ENCODE measurements at regions not wholly inside any gene's neighbourhood (a gene's known extent, or its start where the extent isn't known, plus 50 kb on each side); places are given as distances from the start of the nearest gene placed in this dataset.

GRCh38 chr20:6213311-6213710 lies 90.5 kb upstream of the FERMT1 start:
- no peaks in the 10 kb centered on the region for H4K20me1 ChIP-seq (ENCODE audit: insufficient read depth)
- H3K27me3 ChIP-seq (ENCODE audit: insufficient read depth, low read depth, low read length): no peaks in the 10 kb centered on the region
- H3K9ac ChIP-seq (ENCODE audit: low read length): no peak overlapping the region
- no peak for TF ChIP-seq EZH2 (IDR thresholded peaks at IDR 0.05; ENCODE audit: borderline replicate concordance, insufficient read depth, low read length, poor library complexity, severe bottlenecking)
- TF ChIP-seq EP300 (conservative IDR thresholded peaks at IDR 0.05; ENCODE audit: poor library complexity, severe bottlenecking): no peak
- no peak for TF ChIP-seq POLR2AphosphoS5 (IDR thresholded peaks at IDR 0.05)
- TF ChIP-seq SMC3 (conservative IDR thresholded peaks at IDR 0.05; ENCODE audit: poor library complexity): no peak
- TF ChIP-seq MXI1 (conservative IDR thresholded peaks at IDR 0.05; ENCODE audit: poor library complexity, severe bottlenecking): no peak
- TF ChIP-seq RAD21 (conservative IDR thresholded peaks at IDR 0.05): no peak
- TF ChIP-seq, protein P1, sequence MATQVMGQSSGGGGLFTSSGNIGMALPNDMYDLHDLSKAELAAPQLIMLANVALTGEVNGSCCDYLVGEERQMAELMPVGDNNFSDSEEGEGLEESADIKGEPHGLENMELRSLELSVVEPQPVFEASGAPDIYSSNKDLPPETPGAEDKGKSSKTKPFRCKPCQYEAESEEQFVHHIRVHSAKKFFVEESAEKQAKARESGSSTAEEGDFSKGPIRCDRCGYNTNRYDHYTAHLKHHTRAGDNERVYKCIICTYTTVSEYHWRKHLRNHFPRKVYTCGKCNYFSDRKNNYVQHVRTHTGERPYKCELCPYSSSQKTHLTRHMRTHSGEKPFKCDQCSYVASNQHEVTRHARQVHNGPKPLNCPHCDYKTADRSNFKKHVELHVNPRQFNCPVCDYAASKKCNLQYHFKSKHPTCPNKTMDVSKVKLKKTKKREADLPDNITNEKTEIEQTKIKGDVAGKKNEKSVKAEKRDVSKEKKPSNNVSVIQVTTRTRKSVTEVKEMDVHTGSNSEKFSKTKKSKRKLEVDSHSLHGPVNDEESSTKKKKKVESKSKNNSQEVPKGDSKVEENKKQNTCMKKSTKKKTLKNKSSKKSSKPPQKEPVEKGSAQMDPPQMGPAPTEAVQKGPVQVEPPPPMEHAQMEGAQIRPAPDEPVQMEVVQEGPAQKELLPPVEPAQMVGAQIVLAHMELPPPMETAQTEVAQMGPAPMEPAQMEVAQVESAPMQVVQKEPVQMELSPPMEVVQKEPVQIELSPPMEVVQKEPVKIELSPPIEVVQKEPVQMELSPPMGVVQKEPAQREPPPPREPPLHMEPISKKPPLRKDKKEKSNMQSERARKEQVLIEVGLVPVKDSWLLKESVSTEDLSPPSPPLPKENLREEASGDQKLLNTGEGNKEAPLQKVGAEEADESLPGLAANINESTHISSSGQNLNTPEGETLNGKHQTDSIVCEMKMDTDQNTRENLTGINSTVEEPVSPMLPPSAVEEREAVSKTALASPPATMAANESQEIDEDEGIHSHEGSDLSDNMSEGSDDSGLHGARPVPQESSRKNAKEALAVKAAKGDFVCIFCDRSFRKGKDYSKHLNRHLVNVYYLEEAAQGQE (IDR thresholded peaks at IDR 0.05; ENCODE audit: borderline replicate concordance): no peak
- TF ChIP-seq, protein P2, sequence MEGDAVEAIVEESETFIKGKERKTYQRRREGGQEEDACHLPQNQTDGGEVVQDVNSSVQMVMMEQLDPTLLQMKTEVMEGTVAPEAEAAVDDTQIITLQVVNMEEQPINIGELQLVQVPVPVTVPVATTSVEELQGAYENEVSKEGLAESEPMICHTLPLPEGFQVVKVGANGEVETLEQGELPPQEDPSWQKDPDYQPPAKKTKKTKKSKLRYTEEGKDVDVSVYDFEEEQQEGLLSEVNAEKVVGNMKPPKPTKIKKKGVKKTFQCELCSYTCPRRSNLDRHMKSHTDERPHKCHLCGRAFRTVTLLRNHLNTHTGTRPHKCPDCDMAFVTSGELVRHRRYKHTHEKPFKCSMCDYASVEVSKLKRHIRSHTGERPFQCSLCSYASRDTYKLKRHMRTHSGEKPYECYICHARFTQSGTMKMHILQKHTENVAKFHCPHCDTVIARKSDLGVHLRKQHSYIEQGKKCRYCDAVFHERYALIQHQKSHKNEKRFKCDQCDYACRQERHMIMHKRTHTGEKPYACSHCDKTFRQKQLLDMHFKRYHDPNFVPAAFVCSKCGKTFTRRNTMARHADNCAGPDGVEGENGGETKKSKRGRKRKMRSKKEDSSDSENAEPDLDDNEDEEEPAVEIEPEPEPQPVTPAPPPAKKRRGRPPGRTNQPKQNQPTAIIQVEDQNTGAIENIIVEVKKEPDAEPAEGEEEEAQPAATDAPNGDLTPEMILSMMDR (IDR thresholded peaks at IDR 0.05; ENCODE audit: poor library complexity, severe bottlenecking): no peak
- no peak for TF ChIP-seq TAF1 (IDR thresholded peaks at IDR 0.05; ENCODE audit: low read depth)
- no peak overlapping the region for H3K4me2 ChIP-seq (ENCODE audit: low read length)
- H3K36me3 ChIP-seq (ENCODE audit: insufficient read depth, low read length): no peaks in the 10 kb centered on the region
- H3K9me3 ChIP-seq (ENCODE audit: low read length): no peaks in the 10 kb centered on the region
- no peaks in the 10 kb centered on the region for H3K79me2 ChIP-seq (replicated peaks; ENCODE audit: insufficient read depth, low read length)
- H2AFZ ChIP-seq (ENCODE audit: low read depth, low read length): no peak overlapping the region
- no peak overlapping the region for H3K4me3 ChIP-seq (ENCODE audit: low read length)
- no peaks in the 10 kb centered on the region for H3F3A ChIP-seq (ENCODE audit: insufficient read depth, low read length, poor library complexity, severe bottlenecking)
- H3K9me2 ChIP-seq (ENCODE audit: insufficient read depth, low read length): no peaks in the 10 kb centered on the region
- no peak overlapping the region for H3K27ac ChIP-seq (ENCODE audit: low read length)

DNA sequence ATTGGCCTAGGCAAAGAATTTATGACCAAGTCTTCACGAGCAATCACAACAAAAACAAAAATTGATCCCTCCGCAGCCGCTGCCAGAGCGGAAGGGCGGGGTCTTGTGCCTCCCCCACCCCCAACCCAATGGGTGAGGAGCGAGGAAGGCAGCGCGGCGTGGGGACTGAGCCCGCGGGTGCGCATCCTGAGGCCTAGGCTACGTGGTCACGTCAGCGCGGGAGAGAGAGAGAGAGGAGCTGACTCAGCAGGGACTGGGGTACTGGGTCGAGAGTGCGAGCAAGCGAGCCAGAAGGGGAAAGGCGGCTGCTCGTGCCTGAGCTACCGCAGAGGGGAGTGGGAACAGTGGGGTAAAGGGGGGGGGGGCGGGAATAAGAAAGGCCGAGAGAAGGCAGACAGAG lies 90.1 kb upstream of the FERMT1 start:
- Histone ChIP-seq H3K9ac (ENCODE audit: low read length) (no peak overlapping the region), H3K27ac (ENCODE audit: low read length) (no peak overlapping the region), H3K36me3 (ENCODE audit: insufficient read depth, low read length) (no peaks in the 10 kb centered on the region), H3K27me3 (ENCODE audit: insufficient read depth, low read depth, low read length) (no peaks in the 10 kb centered on the region), H3K9me3 (ENCODE audit: low read length) (no peaks in the 10 kb centered on the region), H3K79me2 (replicated peaks; ENCODE audit: insufficient read depth, low read length) (no peaks in the 10 kb centered on the region), H3F3A (ENCODE audit: insufficient read depth, low read length, poor library complexity, severe bottlenecking) (no peaks in the 10 kb centered on the region), H4K20me1 (ENCODE audit: insufficient read depth) (no peaks in the 10 kb centered on the region), H2AFZ (ENCODE audit: low read depth, low read length) (no peak overlapping the region), H3K4me2 (ENCODE audit: low read length) (no peak overlapping the region), H3K9me2 (ENCODE audit: insufficient read depth, low read length) (no peaks in the 10 kb centered on the region), H3K4me3 (ENCODE audit: low read length) (no peak overlapping the region)
- TF ChIP-seq, protein P2 (IDR thresholded peaks at IDR 0.05; ENCODE audit: poor library complexity, severe bottlenecking): no peak
- TF ChIP-seq SMC3 (conservative IDR thresholded peaks at IDR 0.05; ENCODE audit: poor library complexity) (no peak), TAF1 (IDR thresholded peaks at IDR 0.05; ENCODE audit: low read depth) (no peak), EZH2 (IDR thresholded peaks at IDR 0.05; ENCODE audit: borderline replicate concordance, insufficient read depth, low read length, poor library complexity, severe bottlenecking) (no peak), RAD21 (conservative IDR thresholded peaks at IDR 0.05) (no peak), MXI1 (conservative IDR thresholded peaks at IDR 0.05; ENCODE audit: poor library complexity, severe bottlenecking) (no peak), POLR2AphosphoS5 (IDR thresholded peaks at IDR 0.05) (no peak), EP300 (conservative IDR thresholded peaks at IDR 0.05; ENCODE audit: poor library complexity, severe bottlenecking) (no peak)
- TF ChIP-seq, protein P1 (IDR thresholded peaks at IDR 0.05; ENCODE audit: borderline replicate concordance): no peak
